Esophagus (tissue), 2 donors: ENCODE measurements at regions not wholly inside any gene's neighbourhood (a gene's known extent, or its start where the extent isn't known, plus 50 kb on each side); places are given as distances from the start of the nearest gene placed in this dataset.
A peak's percentile ranks its signal among the peaks of the same experiment; 100 is the strongest.

Experiments
- H3K27ac ChIP-seq, 2 donors: one replicate each; pipeline ENCODE4 v1.5.1; 2013; ENCODE audit warnings: low read depth in 2 of 2, mild to moderate bottlenecking in 2 of 2, inconsistent platforms in 1 of 2, low read length in 1 of 2, moderate library complexity in 1 of 2
- H3K27me3 ChIP-seq, 2 donors: one replicate each; pipeline ENCODE4 v1.6.1; 2013; ENCODE audit warnings: low read length in 2 of 2, control low read depth in 1 of 2, mild to moderate bottlenecking in 1 of 2; ENCODE audit not compliant: insufficient read depth in 2 of 2, control insufficient read depth in 1 of 2
- H3K36me3 ChIP-seq, 2 donors: one replicate each; pipeline ENCODE4 v1.6.1; 2013; ENCODE audit warnings: low read length in 1 of 2; ENCODE audit not compliant: control insufficient read depth in 2 of 2, insufficient read depth in 2 of 2
- H3K4me1 ChIP-seq, 2 donors: one replicate each; pipeline ENCODE4 v1.6.1; 2013; ENCODE audit warnings: low read length in 1 of 2; ENCODE audit not compliant: control insufficient read depth in 2 of 2, insufficient read depth in 2 of 2
- H3K4me3 ChIP-seq, 2 donors: one replicate each; pipeline ENCODE4 v1.5.1; 2013; ENCODE audit warnings: low read length in 2 of 2, mild to moderate bottlenecking in 2 of 2, low read depth in 1 of 2, moderate library complexity in 1 of 2
- H3K9me3 ChIP-seq, 2 donors: one replicate each; pipeline ENCODE4 v1.6.1; 2013; ENCODE audit warnings: mild to moderate bottlenecking in 2 of 2, low read depth in 1 of 2, low read length in 1 of 2, moderate library complexity in 1 of 2; ENCODE audit not compliant: control insufficient read depth in 2 of 2, insufficient read depth in 1 of 2
- WGBS, 2 donors: extraction: QIAGEN DNeasy Blood & Tissue Kit; methylation state at CpG; one replicate each; pipeline ENCODE4 v1.1.7; 2013; 5-methylcytosine and 5-hydroxymethylcytosine counted together
- donor health status: healthy with polysubstance abuse.
- donor health status: Bipolar disorder and iron deficiency.

GRCh38 chr5:155167736-155168135 is 154.2 kb downstream of the KIF4B start:
- Histone ChIP-seq H3K4me1 (no peaks in the 10 kb centered on the region), H3K9me3 (no peaks in the 10 kb centered on the region), H3K27me3 (no peaks in the 10 kb centered on the region), H3K4me3 (no peak overlapping the region), H3K36me3 (no peaks in the 10 kb centered on the region), H3K27ac (no peak overlapping the region)
- WGBS, 2 donors: 74 to 85% methylated on average over 3 of the region's 3 CpGs

DNA sequence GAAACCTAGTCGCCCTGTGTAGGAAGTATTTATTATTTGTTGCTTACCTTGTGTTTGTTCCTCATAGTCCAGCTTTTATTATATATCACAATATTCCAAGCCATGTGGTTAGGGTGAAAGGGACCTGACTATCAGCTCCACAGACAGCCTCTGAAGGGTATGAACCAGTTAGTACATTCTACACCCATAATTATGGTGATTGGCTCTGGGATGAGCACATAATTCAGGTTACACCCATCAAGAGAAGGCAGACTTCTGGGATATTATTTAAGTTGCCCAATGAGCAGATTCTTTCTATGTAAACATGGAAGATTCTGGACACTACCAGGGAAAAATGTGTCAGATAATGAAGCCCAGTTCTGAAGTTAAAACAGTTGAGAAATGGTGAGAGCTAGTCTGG is 168.0 kb downstream of the KIF4B start:
- Histone ChIP-seq H3K36me3 (no peaks in the 10 kb centered on the region), H3K4me3 (no peak overlapping the region), H3K4me1 (no peaks in the 10 kb centered on the region), H3K9me3 (peaks cover 0 to 2% of the 10 kb centered on the region in 2 donors), H3K27me3 (peaks cover 0 to 2% of the 10 kb centered on the region in 2 donors), H3K27ac (no peak overlapping the region)
- WGBS, 2 donors: 66 to 69% methylated on average over 1 of the region's 1 CpG

- H3K27me3 ChIP-seq: peaks cover 0 to 2% of the 10 kb centered on the region in 2 donors
- no peak overlapping the region for H3K4me3 ChIP-seq
- 82 to 84% methylated on average over 5 of the region's 5 CpGs for whole genome bisulfite sequencing, 2 donors
- peaks cover 0 to 3% of the 10 kb centered on the region in 2 donors for H3K4me1 ChIP-seq
- peaks cover 0 to 2% of the 10 kb centered on the region in 2 donors for H3K9me3 ChIP-seq
- H3K36me3 ChIP-seq: no peaks in the 10 kb centered on the region
- H3K27ac ChIP-seq: no peak overlapping the region
Measured at GRCh38 chr5:155189476-155189875, 175.9 kb downstream of the KIF4B start.

DNA sequence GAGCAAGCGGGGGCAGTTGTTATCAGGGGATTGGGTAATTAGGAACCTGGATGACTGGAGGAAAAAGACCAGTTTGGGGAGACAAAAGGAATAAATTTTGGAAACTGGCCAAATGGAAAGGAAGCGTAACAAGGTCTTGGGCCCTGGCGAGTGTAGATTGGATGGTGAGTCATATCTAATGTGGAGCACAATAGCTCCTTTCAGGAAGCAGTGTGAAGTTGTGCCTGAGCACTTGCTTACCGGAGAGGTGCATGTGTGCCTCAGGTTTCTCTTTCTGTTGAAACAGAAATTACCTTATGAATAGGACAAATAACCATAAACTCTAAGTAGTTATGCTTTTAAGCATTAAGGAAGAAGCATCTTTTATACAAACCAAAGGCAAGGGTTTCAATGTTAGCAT is 176.4 kb downstream of the KIF4B start:
- peaks cover 0 to 3% of the 10 kb centered on the region in 2 donors for H3K4me1 ChIP-seq
- 47 to 48% methylated on average over 4 of the region's 4 CpGs for WGBS, 2 donors

DNA sequence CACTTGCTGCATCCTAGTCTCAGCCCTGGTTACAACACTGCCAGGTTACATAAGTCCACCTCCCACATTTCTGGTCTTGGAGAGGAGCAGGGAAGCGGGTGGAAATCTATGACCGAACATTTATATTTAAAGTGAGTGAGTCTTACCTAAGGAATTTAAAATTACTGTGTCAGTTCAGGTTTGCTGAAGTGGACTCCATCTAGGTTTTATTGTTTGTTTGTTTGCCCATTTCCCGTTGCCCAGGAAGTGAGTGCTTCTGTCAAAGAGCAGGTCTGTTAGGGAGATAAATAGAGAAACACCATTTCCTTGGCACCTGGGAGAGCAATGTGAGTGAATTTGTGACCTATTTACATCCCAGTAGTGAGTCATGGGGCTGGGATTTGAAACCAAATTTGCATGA is 179.5 kb downstream of the KIF4B start:
- 54 to 57% methylated on average over 3 of the region's 3 CpGs for WGBS, 2 donors
- no peaks in the 10 kb centered on the region for H3K27me3 ChIP-seq

More for the DNA sequence above, 176.4 kb downstream of the KIF4B start:
- Histone ChIP-seq H3K4me3 (no peak overlapping the region), H3K36me3 (no peaks in the 10 kb centered on the region), H3K9me3 (no peaks in the 10 kb centered on the region), H3K27ac (no peak overlapping the region), H3K27me3 (peaks cover 0 to 2% of the 10 kb centered on the region in 2 donors)

DNA sequence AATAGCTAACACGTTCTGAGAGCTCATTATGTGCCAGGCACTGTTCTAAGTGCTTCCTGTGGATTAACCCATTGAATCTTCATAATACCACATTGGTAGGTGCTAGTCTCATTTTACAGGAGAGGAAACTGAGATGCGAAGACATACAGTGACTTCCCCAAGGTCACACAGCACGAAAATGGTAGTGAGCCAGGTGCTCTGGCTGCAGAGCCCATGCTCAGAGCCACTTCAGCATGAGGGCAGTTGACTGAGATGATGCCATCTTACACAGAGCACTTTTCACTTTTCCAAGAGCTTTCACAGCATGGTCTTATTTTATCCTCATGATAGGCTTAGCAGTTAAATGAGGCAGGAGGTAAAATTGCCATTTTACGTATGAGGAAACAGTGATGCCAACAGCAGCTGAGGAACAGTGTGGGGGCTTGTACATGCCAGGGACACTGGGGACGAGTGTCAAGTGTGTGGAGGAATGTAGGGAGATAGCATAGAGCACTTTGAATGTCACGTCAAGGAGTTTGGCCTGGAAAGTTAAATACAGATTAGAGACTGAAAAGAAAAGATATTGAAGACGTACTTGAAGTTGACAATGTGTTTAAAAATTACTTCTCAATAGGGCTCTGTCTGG is 180.0 kb downstream of the KIF4B start:
- Histone ChIP-seq H3K27me3 (no peaks in the 10 kb centered on the region), H3K9me3 (no peaks in the 10 kb centered on the region), H3K4me3 (no peak overlapping the region), H3K27ac (no peak overlapping the region), H3K36me3 (no peaks in the 10 kb centered on the region), H3K4me1 (peaks cover 0 to 3% of the 10 kb centered on the region in 2 donors)
- 62 to 76% methylated on average over 7 of the region's 7 CpGs for WGBS, 2 donors

More for the DNA sequence above, 179.5 kb downstream of the KIF4B start:
- H3K27ac ChIP-seq: no peak overlapping the region
- H3K4me1 ChIP-seq: peaks cover 0 to 3% of the 10 kb centered on the region in 2 donors
- no peaks in the 10 kb centered on the region for H3K9me3 ChIP-seq
- no peaks in the 10 kb centered on the region for H3K36me3 ChIP-seq
- no peak overlapping the region for H3K4me3 ChIP-seq

DNA sequence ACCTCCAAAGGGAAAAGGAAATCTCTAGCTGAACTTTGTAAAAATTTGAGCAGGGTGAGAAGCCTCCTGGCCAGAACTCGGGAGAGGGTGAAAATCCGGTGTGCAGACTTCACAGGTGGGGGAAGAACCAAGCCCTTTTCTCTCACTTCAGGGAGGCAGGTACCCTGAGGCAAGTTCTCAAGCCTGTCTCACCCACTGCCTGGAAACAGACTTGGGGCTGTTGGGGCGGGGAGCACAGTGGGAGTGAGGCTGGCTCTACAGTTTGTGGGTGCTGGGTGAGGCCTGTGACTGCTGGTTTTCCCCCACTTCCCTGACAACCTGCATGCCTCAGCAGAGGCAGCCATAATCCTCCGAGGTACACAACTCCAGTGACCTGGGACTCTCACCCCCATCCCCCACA is 187.1 kb downstream of the KIF4B start:
- no peak overlapping the region for H3K4me3 ChIP-seq

DNA sequence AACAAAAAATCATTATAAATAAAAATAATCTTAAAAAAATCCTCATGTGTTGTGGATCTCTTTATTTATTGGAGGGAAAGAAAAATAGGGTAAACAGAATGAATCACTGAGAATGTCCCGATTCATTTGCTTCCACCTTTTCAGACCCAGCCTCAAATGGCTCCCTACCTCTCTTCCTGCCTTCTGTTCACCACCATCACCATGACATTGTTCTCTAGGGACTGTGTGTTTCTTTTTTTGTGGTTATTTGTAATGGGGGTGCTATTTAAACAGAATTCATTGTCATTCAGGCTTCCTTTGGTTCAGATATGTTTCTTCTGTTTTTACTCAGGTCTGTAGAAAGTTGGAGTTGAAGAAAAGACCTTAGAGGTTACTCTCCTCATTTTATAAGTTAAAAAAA is 198.2 kb downstream of the KIF4B start:
- no peak overlapping the region for H3K27ac ChIP-seq
- H3K36me3 ChIP-seq: no peaks in the 10 kb centered on the region
- H3K9me3 ChIP-seq: no peaks in the 10 kb centered on the region
- H3K27me3 ChIP-seq: no peaks in the 10 kb centered on the region
- H3K4me3 ChIP-seq: no peak overlapping the region
- no peaks in the 10 kb centered on the region for H3K4me1 ChIP-seq
- 74 to 79% methylated on average over 1 of the region's 1 CpG for WGBS, 2 donors

More for the DNA sequence above, 187.1 kb downstream of the KIF4B start:
- H3K27ac ChIP-seq: peak overlapping the region; percentile 75 to 87
- H3K9me3 ChIP-seq: peaks cover 4 to 9% of the 10 kb centered on the region in 2 donors
- no peaks in the 10 kb centered on the region for H3K36me3 ChIP-seq
- H3K27me3 ChIP-seq: no peaks in the 10 kb centered on the region
- WGBS, 2 donors: 48 to 72% methylated on average over 4 of the region's 4 CpGs
- peaks cover 0 to 9% of the 10 kb centered on the region in 2 donors for H3K4me1 ChIP-seq

DNA sequence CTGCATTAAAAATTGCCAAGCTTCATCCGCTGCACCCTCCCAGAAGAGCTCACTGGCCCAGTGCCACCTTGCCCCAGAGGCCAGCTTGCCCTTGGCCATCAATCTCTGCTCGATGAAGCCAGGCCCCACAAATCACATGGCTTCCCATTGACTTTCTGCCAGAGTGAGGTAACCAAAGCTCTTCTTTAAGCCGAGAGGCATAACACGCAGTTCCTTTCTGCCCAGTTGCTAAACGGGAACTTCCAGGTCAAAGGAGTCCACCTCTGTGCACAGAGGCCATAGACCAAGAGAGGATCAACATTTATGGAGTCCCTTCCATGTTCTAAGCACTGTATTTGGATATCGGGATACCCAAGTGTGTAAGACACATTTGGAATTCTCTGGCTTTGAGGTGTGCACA is 208.8 kb downstream of the KIF4B start:
- WGBS, 2 donors: 46 to 58% methylated on average over 6 of the region's 6 CpGs

DNA sequence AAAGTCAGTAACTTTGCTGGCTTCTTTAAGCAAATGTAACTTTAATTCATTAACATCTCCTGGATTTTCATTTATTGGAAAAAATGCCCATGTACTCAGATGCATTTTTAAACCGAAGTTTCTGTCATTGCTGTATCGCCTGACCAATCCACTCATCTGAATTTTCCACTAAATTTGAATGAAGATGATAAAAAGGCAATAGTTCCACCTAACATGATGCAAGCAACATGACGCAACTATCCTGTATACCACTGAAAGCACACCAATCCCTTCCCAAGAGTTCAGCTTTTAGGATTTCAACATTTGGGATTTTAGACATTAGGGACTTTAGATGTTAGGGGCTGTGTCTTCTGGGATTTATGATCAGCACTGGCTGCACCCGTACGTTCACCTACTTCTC is 215.6 kb downstream of the KIF4B start:
- 92 to 93% methylated on average over 5 of the region's 5 CpGs for WGBS, 2 donors
- no peak overlapping the region for H3K4me3 ChIP-seq

More for the DNA sequence above, 208.8 kb downstream of the KIF4B start:
- Histone ChIP-seq H3K27ac (peak overlapping the region in 1 of 2 donors; percentile 13), H3K36me3 (no peaks in the 10 kb centered on the region), H3K9me3 (no peaks in the 10 kb centered on the region), H3K27me3 (no peaks in the 10 kb centered on the region), H3K4me3 (no peak overlapping the region), H3K4me1 (peaks cover 0 to 2% of the 10 kb centered on the region in 2 donors)

More for the DNA sequence above, 215.6 kb downstream of the KIF4B start:
- H3K4me1 ChIP-seq: no peaks in the 10 kb centered on the region
- H3K27ac ChIP-seq: no peak overlapping the region
- no peaks in the 10 kb centered on the region for H3K9me3 ChIP-seq
- H3K36me3 ChIP-seq: no peaks in the 10 kb centered on the region
- no peaks in the 10 kb centered on the region for H3K27me3 ChIP-seq
